ENCODE measurements at regions not wholly inside any gene's neighbourhood (a gene's known extent, or its start where the extent isn't known, plus 50 kb on each side); places are given as distances from the start of the nearest gene placed in this dataset.

DNA sequence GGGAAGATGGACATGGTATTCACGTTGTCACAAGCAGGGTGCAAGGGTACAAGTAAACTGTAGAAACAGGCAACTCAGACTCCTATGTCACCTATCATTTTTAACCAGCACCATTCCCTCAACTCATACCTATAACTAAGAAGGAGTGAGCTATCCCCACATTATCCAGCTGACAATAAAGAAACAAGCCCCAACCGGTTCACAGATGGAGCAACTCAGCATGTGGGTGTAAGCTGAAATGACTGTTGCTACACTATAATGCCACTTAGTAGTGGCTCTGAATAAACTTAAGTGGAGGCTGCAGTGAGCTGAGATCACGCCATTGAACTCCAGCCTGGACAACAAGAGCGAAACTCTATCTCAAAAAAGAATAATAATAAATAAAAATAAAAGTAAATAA is 829.5 kb upstream of the MDGA2 start (continued):
- no peak for TF ChIP-seq SIN3A (IDR thresholded peaks at IDR 0.05; ENCODE audit: borderline replicate concordance, low read depth, low read length)
- TF ChIP-seq FOXM1 (IDR thresholded peaks at IDR 0.05; ENCODE audit: low read depth) = no peak
- no peak for TF ChIP-seq JUND (IDR thresholded peaks at IDR 0.05)
- no peak for TF ChIP-seq CHD2 (IDR thresholded peaks at IDR 0.05; ENCODE audit: low read length, partially characterized antibody)
- no peak for TF ChIP-seq NFIC (IDR thresholded peaks at IDR 0.05; ENCODE audit: borderline replicate concordance)
- TF ChIP-seq TAF1 (IDR thresholded peaks at IDR 0.05; ENCODE audit: borderline replicate concordance, low read depth, low read length) = no peak
- no peak for TF ChIP-seq POLR2AphosphoS5 (IDR thresholded peaks at IDR 0.05; ENCODE audit: low read depth, low read length)

DNA sequence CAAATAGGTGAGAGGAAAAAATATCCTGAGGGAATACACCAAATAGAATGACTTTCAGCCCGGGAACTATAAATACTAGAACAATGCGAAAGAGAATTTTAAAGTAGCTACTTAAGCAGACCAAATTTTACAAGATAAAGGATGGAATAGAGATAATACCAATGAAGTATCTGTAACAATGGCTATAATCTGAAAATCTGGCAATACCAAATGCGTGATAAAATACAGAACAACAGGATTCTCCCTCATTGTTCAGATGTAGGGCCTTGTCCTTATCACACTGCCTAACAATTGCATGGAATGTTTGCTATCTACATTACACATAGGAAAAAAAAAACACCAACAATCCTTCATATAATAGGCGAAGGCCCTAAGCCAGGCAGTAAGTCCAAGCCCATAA is 815.4 kb upstream of the MDGA2 start:
- Histone ChIP-seq H4K20me1 (ENCODE audit: insufficient read depth) (no peaks in the 10 kb centered on the region), H2AFZ (ENCODE audit: low read depth) (no peak overlapping the region), H3K79me2 (ENCODE audit: insufficient read depth) (no peaks in the 10 kb centered on the region), H3K9ac (no peak overlapping the region), H3K4me1 (ENCODE audit: control insufficient read depth in 1 of 2, insufficient read depth in 2 of 2, low read depth in 1 of 2, low read length in 1 of 2) (no peaks in the 10 kb centered on the region), H3K4me3 (ENCODE audit: low read depth in 2 of 2, low read length in 1 of 2) (no peak overlapping the region), H3K9me2 (no peaks in the 10 kb centered on the region), H3F3A (replicated peaks; ENCODE audit: insufficient read depth) (no peaks in the 10 kb centered on the region), H3K36me3 (replicated peaks in 1 of 2; ENCODE audit: control insufficient read depth in 1 of 2, insufficient read depth in 2 of 2, low read length in 1 of 2) (no peaks in the 10 kb centered on the region), H3K27me3 (ENCODE audit: insufficient read depth) (no peaks in the 10 kb centered on the region), H3K9me3 (no peaks in the 10 kb centered on the region), H3K27ac (ENCODE audit: low read depth in 2 of 2, low read length in 1 of 2) (no peak overlapping the region), H3K4me2 (no peak overlapping the region)
- ChIA-PET POLR2A (no interaction called here), CTCF (no interaction called here)
- 48% methylated on average over 4 of the region's 4 CpGs for WGBS (ENCODE audit: low lambda C conversion rate)
- no peak for DNase-seq
- TF ChIP-seq FOXM1 (IDR thresholded peaks at IDR 0.05; ENCODE audit: low read depth) (no peak), GABPA (IDR thresholded peaks at IDR 0.05; ENCODE audit: low read depth) (no peak), EP300 (IDR thresholded peaks at IDR 0.05; ENCODE audit: borderline replicate concordance in 1 of 2, low read depth in 1 of 2, low read length in 1 of 2) (no peak), JUND (IDR thresholded peaks at IDR 0.05) (no peak), CHD2 (IDR thresholded peaks at IDR 0.05; ENCODE audit: low read length, partially characterized antibody) (no peak), TAF1 (IDR thresholded peaks at IDR 0.05; ENCODE audit: borderline replicate concordance, low read depth, low read length) (no peak), RFX5 (IDR thresholded peaks at IDR 0.05; ENCODE audit: low read length) (no peak), POLR2AphosphoS5 (IDR thresholded peaks at IDR 0.05; ENCODE audit: low read depth, low read length) (no peak), YY1 (IDR thresholded peaks at IDR 0.05; ENCODE audit: low read depth) (no peak), FOXJ3 (CRISPR knock-in tag; IDR thresholded peaks at IDR 0.05) (no peak), RXRA (IDR thresholded peaks at IDR 0.05; ENCODE audit: borderline replicate concordance, low read depth) (no peak)
- TF ChIP-seq, protein P1, sequence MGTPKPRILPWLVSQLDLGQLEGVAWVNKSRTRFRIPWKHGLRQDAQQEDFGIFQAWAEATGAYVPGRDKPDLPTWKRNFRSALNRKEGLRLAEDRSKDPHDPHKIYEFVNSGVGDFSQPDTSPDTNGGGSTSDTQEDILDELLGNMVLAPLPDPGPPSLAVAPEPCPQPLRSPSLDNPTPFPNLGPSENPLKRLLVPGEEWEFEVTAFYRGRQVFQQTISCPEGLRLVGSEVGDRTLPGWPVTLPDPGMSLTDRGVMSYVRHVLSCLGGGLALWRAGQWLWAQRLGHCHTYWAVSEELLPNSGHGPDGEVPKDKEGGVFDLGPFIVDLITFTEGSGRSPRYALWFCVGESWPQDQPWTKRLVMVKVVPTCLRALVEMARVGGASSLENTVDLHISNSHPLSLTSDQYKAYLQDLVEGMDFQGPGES (IDR thresholded peaks at IDR 0.05; ENCODE audit: low read depth, low read length) = no peak
- TF ChIP-seq, protein P2, sequence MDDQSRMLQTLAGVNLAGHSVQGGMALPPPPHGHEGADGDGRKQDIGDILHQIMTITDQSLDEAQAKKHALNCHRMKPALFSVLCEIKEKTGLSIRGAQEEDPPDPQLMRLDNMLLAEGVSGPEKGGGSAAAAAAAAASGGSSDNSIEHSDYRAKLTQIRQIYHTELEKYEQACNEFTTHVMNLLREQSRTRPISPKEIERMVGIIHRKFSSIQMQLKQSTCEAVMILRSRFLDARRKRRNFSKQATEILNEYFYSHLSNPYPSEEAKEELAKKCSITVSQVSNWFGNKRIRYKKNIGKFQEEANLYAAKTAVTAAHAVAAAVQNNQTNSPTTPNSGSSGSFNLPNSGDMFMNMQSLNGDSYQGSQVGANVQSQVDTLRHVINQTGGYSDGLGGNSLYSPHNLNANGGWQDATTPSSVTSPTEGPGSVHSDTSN (IDR thresholded peaks at IDR 0.05) = no peak

DNA sequence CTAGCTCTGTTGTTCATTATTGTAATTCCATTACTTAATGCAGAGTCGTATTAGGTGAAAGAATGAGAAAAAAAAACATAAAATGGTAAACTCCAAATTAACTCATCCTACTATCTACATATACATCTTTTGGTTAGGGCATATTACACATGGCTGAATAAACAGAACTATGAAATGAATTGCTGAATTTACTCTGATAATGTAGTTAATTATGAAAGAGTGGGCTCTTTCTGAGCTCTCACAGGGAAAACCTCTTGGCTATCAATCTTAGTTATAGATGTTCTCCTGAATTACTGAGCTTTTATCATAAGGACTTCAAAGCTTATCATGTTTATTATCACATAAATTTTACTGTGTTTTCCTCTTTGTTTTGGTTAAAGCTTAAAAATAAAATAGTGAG is 798.5 kb upstream of the MDGA2 start:
- H3K4me2 ChIP-seq = no peak overlapping the region
- H4K20me1 ChIP-seq (ENCODE audit: insufficient read depth) = no peaks in the 10 kb centered on the region
- no peaks in the 10 kb centered on the region for H3F3A ChIP-seq (replicated peaks; ENCODE audit: insufficient read depth)
- no peaks in the 10 kb centered on the region for H3K9me3 ChIP-seq
- WGBS (ENCODE audit: low lambda C conversion rate) = 6% methylated on average over 1 of the region's 1 CpG
- H3K4me3 ChIP-seq (ENCODE audit: low read depth in 2 of 2, low read length in 1 of 2) = no peak overlapping the region
- H3K79me2 ChIP-seq (ENCODE audit: insufficient read depth) = no peaks in the 10 kb centered on the region
- TF ChIP-seq TAF1 (IDR thresholded peaks at IDR 0.05; ENCODE audit: borderline replicate concordance, low read depth, low read length) (no peak), FOXM1 (IDR thresholded peaks at IDR 0.05; ENCODE audit: low read depth) (no peak), NRF1 (IDR thresholded peaks at IDR 0.05; ENCODE audit: low read depth, low read length) (no peak)
- TF ChIP-seq, protein P3, sequence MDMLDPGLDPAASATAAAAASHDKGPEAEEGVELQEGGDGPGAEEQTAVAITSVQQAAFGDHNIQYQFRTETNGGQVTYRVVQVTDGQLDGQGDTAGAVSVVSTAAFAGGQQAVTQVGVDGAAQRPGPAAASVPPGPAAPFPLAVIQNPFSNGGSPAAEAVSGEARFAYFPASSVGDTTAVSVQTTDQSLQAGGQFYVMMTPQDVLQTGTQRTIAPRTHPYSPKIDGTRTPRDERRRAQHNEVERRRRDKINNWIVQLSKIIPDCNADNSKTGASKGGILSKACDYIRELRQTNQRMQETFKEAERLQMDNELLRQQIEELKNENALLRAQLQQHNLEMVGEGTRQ (IDR thresholded peaks at IDR 0.05; ENCODE audit: borderline replicate concordance, low read depth, low read length) = no peak
- TF ChIP-seq, protein P4, sequence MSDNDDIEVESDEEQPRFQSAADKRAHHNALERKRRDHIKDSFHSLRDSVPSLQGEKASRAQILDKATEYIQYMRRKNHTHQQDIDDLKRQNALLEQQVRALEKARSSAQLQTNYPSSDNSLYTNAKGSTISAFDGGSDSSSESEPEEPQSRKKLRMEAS (IDR thresholded peaks at IDR 0.05; ENCODE audit: low read depth) = no peak
- TF ChIP-seq, protein P5, sequence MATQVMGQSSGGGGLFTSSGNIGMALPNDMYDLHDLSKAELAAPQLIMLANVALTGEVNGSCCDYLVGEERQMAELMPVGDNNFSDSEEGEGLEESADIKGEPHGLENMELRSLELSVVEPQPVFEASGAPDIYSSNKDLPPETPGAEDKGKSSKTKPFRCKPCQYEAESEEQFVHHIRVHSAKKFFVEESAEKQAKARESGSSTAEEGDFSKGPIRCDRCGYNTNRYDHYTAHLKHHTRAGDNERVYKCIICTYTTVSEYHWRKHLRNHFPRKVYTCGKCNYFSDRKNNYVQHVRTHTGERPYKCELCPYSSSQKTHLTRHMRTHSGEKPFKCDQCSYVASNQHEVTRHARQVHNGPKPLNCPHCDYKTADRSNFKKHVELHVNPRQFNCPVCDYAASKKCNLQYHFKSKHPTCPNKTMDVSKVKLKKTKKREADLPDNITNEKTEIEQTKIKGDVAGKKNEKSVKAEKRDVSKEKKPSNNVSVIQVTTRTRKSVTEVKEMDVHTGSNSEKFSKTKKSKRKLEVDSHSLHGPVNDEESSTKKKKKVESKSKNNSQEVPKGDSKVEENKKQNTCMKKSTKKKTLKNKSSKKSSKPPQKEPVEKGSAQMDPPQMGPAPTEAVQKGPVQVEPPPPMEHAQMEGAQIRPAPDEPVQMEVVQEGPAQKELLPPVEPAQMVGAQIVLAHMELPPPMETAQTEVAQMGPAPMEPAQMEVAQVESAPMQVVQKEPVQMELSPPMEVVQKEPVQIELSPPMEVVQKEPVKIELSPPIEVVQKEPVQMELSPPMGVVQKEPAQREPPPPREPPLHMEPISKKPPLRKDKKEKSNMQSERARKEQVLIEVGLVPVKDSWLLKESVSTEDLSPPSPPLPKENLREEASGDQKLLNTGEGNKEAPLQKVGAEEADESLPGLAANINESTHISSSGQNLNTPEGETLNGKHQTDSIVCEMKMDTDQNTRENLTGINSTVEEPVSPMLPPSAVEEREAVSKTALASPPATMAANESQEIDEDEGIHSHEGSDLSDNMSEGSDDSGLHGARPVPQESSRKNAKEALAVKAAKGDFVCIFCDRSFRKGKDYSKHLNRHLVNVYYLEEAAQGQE (IDR thresholded peaks at IDR 0.05; ENCODE audit: low read depth, low read length) = no peak
- no peaks in the 10 kb centered on the region; a peak in 1 of 4 replicates for H3K4me1 ChIP-seq (ENCODE audit: control insufficient read depth in 1 of 2, insufficient read depth in 2 of 2, low read depth in 1 of 2, low read length in 1 of 2)
- H3K9me2 ChIP-seq = no peaks in the 10 kb centered on the region
- H3K27ac ChIP-seq (ENCODE audit: low read depth in 2 of 2, low read length in 1 of 2) = no peak overlapping the region
- no peaks in the 10 kb centered on the region for H3K36me3 ChIP-seq (replicated peaks in 1 of 2; ENCODE audit: control insufficient read depth in 1 of 2, insufficient read depth in 2 of 2, low read length in 1 of 2)
- CTCF ChIA-PET = no interaction called here
- DNase-seq = no peak
- H3K9ac ChIP-seq = no peak overlapping the region
- H2AFZ ChIP-seq (ENCODE audit: low read depth) = no peak overlapping the region
- no peaks in the 10 kb centered on the region for H3K27me3 ChIP-seq (ENCODE audit: insufficient read depth)
- POLR2A ChIA-PET = interaction anchor here (0.6 kb wide), 1 partner anchor 1380 kb away, joined by 3 read pairs; no protein-coding TSS in a partner anchor

Data from SK-N-SH (cell line).